ENCODE measurements at regions not wholly inside any gene's neighbourhood (a gene's known extent, or its start where the extent isn't known, plus 50 kb on each side); places are given as distances from the start of the nearest gene placed in this dataset.

GRCh38 chr14:61894452-61895077 is 132.3 kb downstream of the SNAPC1 start:
- TF ChIP-seq CTCF (IDR thresholded peaks at IDR 0.05; ENCODE audit: control extremely low read depth, extremely low read depth): peak; percentile 36
- no peak overlapping the region for H3K9ac ChIP-seq (ENCODE audit: insufficient read depth in 1 of 2, low read length in 2 of 2)
- peak; percentile 58 to 81 (median 68) for DNase-seq
- no peaks in the 10 kb centered on the region for H3K36me3 ChIP-seq (ENCODE audit: control insufficient read depth in 4 of 4, insufficient read depth in 4 of 4, low read length in 4 of 4)
- no peak overlapping the region for H3K27ac ChIP-seq (ENCODE audit: low read depth in 1 of 2, low read length in 1 of 2)
- H3K4me3 ChIP-seq: no peak overlapping the region
- H3K27me3 ChIP-seq (ENCODE audit: control insufficient read depth in 3 of 3, insufficient read depth in 3 of 3, low read length in 2 of 3): no peaks in the 10 kb centered on the region
- peaks cover 0 to 1% (median 0%) of the 10 kb centered on the region in 5 donors for H3K4me1 ChIP-seq (ENCODE audit: control insufficient read depth in 5 of 5, insufficient read depth in 5 of 5, low read length in 5 of 5)
- no peaks in the 10 kb centered on the region for H3K9me3 ChIP-seq (ENCODE audit: control insufficient read depth in 4 of 4, insufficient read depth in 3 of 4, low read length in 3 of 4)
- no peak for ATAC-seq (ENCODE audit: insufficient read depth, low FRiP score)
- WGBS, 2 donors: 45 to 51% methylated on average over 5 of the region's 5 CpGs

DNA sequence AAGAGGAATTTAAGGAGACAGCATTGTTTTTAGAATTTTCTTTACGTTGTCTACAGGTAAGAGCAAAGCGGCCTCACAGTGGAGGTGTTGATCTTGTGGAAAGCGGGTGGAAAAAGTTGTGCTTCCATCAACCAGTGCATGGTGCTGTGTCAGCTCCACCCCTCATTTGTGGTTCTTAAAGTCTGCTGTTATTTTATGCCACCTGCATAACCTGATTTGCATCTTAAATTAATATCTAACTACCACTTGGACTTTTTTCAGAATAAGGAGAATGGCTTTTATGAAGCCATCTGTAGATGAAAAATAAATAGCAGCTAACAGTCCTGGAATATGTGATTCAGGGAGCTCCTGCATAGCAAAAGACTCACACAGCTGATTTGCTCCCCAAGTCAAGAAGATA is 135.1 kb downstream of the SNAPC1 start:
- H3K9ac ChIP-seq (ENCODE audit: insufficient read depth in 1 of 2, low read length in 2 of 2): no peak overlapping the region
- H3K4me1 ChIP-seq (ENCODE audit: control insufficient read depth in 5 of 5, insufficient read depth in 5 of 5, low read length in 5 of 5): no peaks in the 10 kb centered on the region
- DNase-seq (no peak), ATAC-seq (ENCODE audit: insufficient read depth, low FRiP score) (no peak)
- TF ChIP-seq CTCF (IDR thresholded peaks at IDR 0.05; ENCODE audit: control extremely low read depth, extremely low read depth): no peak
- no peak overlapping the region for H3K27ac ChIP-seq (ENCODE audit: low read depth in 1 of 2, low read length in 1 of 2)
- WGBS, 2 donors: 92 to 95% methylated on average over 3 of the region's 3 CpGs
- H3K27me3 ChIP-seq (ENCODE audit: control insufficient read depth in 3 of 3, insufficient read depth in 3 of 3, low read length in 2 of 3): no peaks in the 10 kb centered on the region
- no peaks in the 10 kb centered on the region for H3K36me3 ChIP-seq (ENCODE audit: control insufficient read depth in 4 of 4, insufficient read depth in 4 of 4, low read length in 4 of 4)
- H3K9me3 ChIP-seq (ENCODE audit: control insufficient read depth in 4 of 4, insufficient read depth in 3 of 4, low read length in 3 of 4): no peaks in the 10 kb centered on the region
- no peak overlapping the region for H3K4me3 ChIP-seq

- Histone ChIP-seq H3K36me3 (ENCODE audit: control insufficient read depth in 4 of 4, insufficient read depth in 4 of 4, low read length in 4 of 4) (no peaks in the 10 kb centered on the region), H3K9ac (ENCODE audit: insufficient read depth in 1 of 2, low read length in 2 of 2) (no peak overlapping the region), H3K9me3 (ENCODE audit: control insufficient read depth in 4 of 4, insufficient read depth in 3 of 4, low read length in 3 of 4) (no peaks in the 10 kb centered on the region), H3K4me1 (ENCODE audit: control insufficient read depth in 5 of 5, insufficient read depth in 5 of 5, low read length in 5 of 5) (no peaks in the 10 kb centered on the region), H3K27me3 (ENCODE audit: control insufficient read depth in 3 of 3, insufficient read depth in 3 of 3, low read length in 2 of 3) (no peaks in the 10 kb centered on the region), H3K4me3 (peak overlapping the region; percentile 25), H3K27ac (ENCODE audit: low read depth in 1 of 2, low read length in 1 of 2) (no peak overlapping the region)
- no peak for DNase-seq
- no peak for ATAC-seq (ENCODE audit: insufficient read depth, low FRiP score)
- TF ChIP-seq CTCF (IDR thresholded peaks at IDR 0.05; ENCODE audit: control extremely low read depth, extremely low read depth): no peak
- WGBS, 2 donors: 82 to 85% methylated on average over 6 of the region's 6 CpGs
These were observed 136.3 kb downstream of the SNAPC1 start for GRCh38 chr14:61898568-61898967.

DNA sequence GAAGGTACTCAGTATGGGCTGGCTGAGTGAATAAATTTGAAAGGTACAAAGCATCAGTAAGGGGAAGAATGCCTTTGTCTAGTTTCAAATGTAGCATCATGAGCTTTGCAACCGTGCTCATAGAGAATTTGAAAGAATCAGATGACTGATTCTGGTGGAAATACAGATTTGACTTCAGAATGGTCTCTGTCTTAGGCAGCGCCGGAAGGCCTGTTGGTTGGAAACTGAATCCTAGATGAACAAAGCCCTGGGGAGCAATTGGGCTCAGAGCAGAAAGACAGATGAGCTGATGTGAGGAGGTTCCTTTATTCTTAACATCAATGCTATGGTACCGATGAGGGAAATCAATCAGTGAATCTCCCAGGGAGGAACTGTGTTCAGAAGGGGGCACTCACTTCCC is 137.3 kb downstream of the SNAPC1 start:
- TF ChIP-seq CTCF (IDR thresholded peaks at IDR 0.05; ENCODE audit: control extremely low read depth, extremely low read depth): no peak
- WGBS, 2 donors: 86 to 92% methylated on average over 4 of the region's 4 CpGs

More for the DNA sequence above, 137.3 kb downstream of the SNAPC1 start:
- H3K4me1 ChIP-seq (ENCODE audit: control insufficient read depth in 5 of 5, insufficient read depth in 5 of 5, low read length in 5 of 5): no peaks in the 10 kb centered on the region
- H3K9ac ChIP-seq (ENCODE audit: insufficient read depth in 1 of 2, low read length in 2 of 2): no peak overlapping the region
- ATAC-seq (ENCODE audit: insufficient read depth, low FRiP score) (no peak), DNase-seq (no peak)
- no peaks in the 10 kb centered on the region for H3K36me3 ChIP-seq (ENCODE audit: control insufficient read depth in 4 of 4, insufficient read depth in 4 of 4, low read length in 4 of 4)
- H3K27ac ChIP-seq (ENCODE audit: low read depth in 1 of 2, low read length in 1 of 2): no peak overlapping the region
- H3K9me3 ChIP-seq (ENCODE audit: control insufficient read depth in 4 of 4, insufficient read depth in 3 of 4, low read length in 3 of 4): no peaks in the 10 kb centered on the region
- H3K4me3 ChIP-seq: no peak overlapping the region
- H3K27me3 ChIP-seq (ENCODE audit: control insufficient read depth in 3 of 3, insufficient read depth in 3 of 3, low read length in 2 of 3): no peaks in the 10 kb centered on the region
